GM23338 (cell line): ENCODE measurements at regions not wholly inside any gene's neighbourhood (a gene's known extent, or its start where the extent isn't known, plus 50 kb on each side); places are given as distances from the start of the nearest gene placed in this dataset.

Experiments used
- ATAC-seq: fragments of 200-7000 bp; cut with Tn5 transposase; 3 replicates; pipeline ENCODE4 v1.9.1; 2020
- DNase-seq: peaks from one replicate; pipeline ENCODE4 v3.0.0-alpha.2; 2015; ENCODE audit warnings: low spot score
- H2AFZ ChIP-seq: fragments of 200-600 bp; sonication (generic); 2 replicates; pipeline ENCODE4 v1.8.0; 2016; ENCODE audit warnings: antibody characterized with exemption, mild to moderate bottlenecking, moderate library complexity
- H3F3A ChIP-seq: fragments of 200-600 bp; sonication (generic); replicated peaks from 2 replicates; pipeline ENCODE4 v1.8.0; 2017; ENCODE audit warnings: antibody characterized with exemption, mixed run types, low read depth
- H3K27ac ChIP-seq: fragments of 200-600 bp; sonication (generic); 2 replicates; pipeline ENCODE4 v1.6.1; 2016; ENCODE audit warnings: low read depth
- H3K27me3 ChIP-seq: fragments of 200-600 bp; sonication (generic); 2 replicates; pipeline ENCODE4 v1.8.0; 2016; ENCODE audit warnings: mild to moderate bottlenecking, mixed run types, moderate library complexity; ENCODE audit not compliant: insufficient read depth
- H3K36me3 ChIP-seq: fragments of 200-600 bp; sonication (generic); 2 replicates; pipeline ENCODE4 v1.8.0; 2016; ENCODE audit warnings: mild to moderate bottlenecking; ENCODE audit not compliant: insufficient read depth
- H3K4me1 ChIP-seq: fragments of 200-600 bp; sonication (generic); 2 replicates; pipeline ENCODE4 v1.8.0; 2016; ENCODE audit warnings: mild to moderate bottlenecking, moderate library complexity; ENCODE audit not compliant: insufficient read depth
- H3K4me2 ChIP-seq: fragments of 200-600 bp; sonication (generic); 2 replicates; pipeline ENCODE4 v1.7.1; 2017; ENCODE audit warnings: mixed run types
- H3K4me3 ChIP-seq: fragments of 200-600 bp; sonication (generic); 2 replicates; pipeline ENCODE4 v1.6.1; 2016; ENCODE audit warnings: mixed run types
- H3K79me2 ChIP-seq: fragments of 200-600 bp; sonication (generic); replicated peaks from 2 replicates; pipeline ENCODE4 v1.8.0; 2017; ENCODE audit warnings: mild to moderate bottlenecking; ENCODE audit not compliant: insufficient read depth
- H3K9me2 ChIP-seq: fragments of 200-600 bp; sonication (generic); 2 replicates; pipeline ENCODE4 v1.8.0; 2017; ENCODE audit not compliant: insufficient read depth
- H4K20me1 ChIP-seq: fragments of 200-600 bp; sonication (generic); replicated peaks from 2 replicates; pipeline ENCODE4 v1.8.0; 2017; ENCODE audit warnings: mild to moderate bottlenecking; ENCODE audit not compliant: insufficient read depth
- H3K27ac Mint-ChIP-seq: 2 replicates; pipeline ENCODE4 v1.8.0; 2020; ENCODE audit warnings: inconsistent platforms, mild to moderate bottlenecking, moderate library complexity, mixed read lengths
- H3K27me3 Mint-ChIP-seq: 3 replicates; pipeline ENCODE4 v1.8.0; 2022; ENCODE audit warnings: low read depth, mild to moderate bottlenecking, moderate library complexity, mixed read lengths, inconsistent platforms; ENCODE audit not compliant: insufficient read depth, poor library complexity
- H3K36me3 Mint-ChIP-seq: 3 replicates; pipeline ENCODE4 v1.8.0; 2021; ENCODE audit warnings: low read depth, mild to moderate bottlenecking, inconsistent platforms, moderate library complexity, mixed read lengths
- H3K4me1 Mint-ChIP-seq: 3 replicates; pipeline ENCODE4 v1.8.0; 2020; ENCODE audit warnings: mild to moderate bottlenecking, inconsistent platforms, mixed read lengths
- H3K4me3 Mint-ChIP-seq: 3 replicates; pipeline ENCODE4 v1.8.0; 2021; ENCODE audit warnings: moderate library complexity, mild to moderate bottlenecking, inconsistent platforms, mixed read lengths
- H3K9me3 Mint-ChIP-seq: 3 replicates; pipeline ENCODE4 v1.8.0; 2020; ENCODE audit warnings: moderate library complexity, mild to moderate bottlenecking, inconsistent platforms, mixed read lengths
- CREB1 ChIP-seq: fragments of 250-450 bp; sonication (Bioruptor Pico); IDR thresholded peaks from 2 replicates; pipeline ENCODE4 v1.5.0; 2020; ENCODE audit warnings: low read depth, mild to moderate bottlenecking, moderate library complexity
- CTCF ChIP-seq, 2 experiments: fragments of 200-600 bp in 1 of 2; sonication (generic) in 1 of 2; conservative IDR thresholded peaks; 2 replicates each; pipeline versions ENCODE4 v1.5.1 to v1.6.1; 2016 to 2017; ENCODE audit warnings: antibody characterized with exemption in 2 of 2, low read depth in 2 of 2, mild to moderate bottlenecking in 2 of 2, moderate library complexity in 1 of 2
- ETS1 ChIP-seq: IDR thresholded peaks from 2 replicates; pipeline ENCODE4 v1.6.1; 2016; ENCODE audit warnings: antibody characterized with exemption
- EZH2 ChIP-seq: fragments of 200-600 bp; sonication (generic); IDR thresholded peaks from one replicate; pipeline ENCODE4 v1.8.0; 2017; ENCODE audit warnings: antibody characterized with exemption, mild to moderate bottlenecking, low read depth; ENCODE audit not compliant: unreplicated experiment
- EZH2phosphoT487 ChIP-seq: fragments of 200-600 bp; sonication (generic); IDR thresholded peaks from one replicate; pipeline ENCODE4 v1.8.1; 2018; ENCODE audit warnings: antibody characterized with exemption; ENCODE audit not compliant: unreplicated experiment
- JUNB ChIP-seq: IDR thresholded peaks from one replicate; pipeline ENCODE4 v1.6.1; 2016; ENCODE audit warnings: antibody characterized with exemption; ENCODE audit not compliant: unreplicated experiment
- NANOG ChIP-seq: IDR thresholded peaks from 2 replicates; pipeline ENCODE4 v1.6.1; 2016; ENCODE audit warnings: antibody characterized with exemption, borderline replicate concordance
- POLR2AphosphoS5 ChIP-seq: IDR thresholded peaks from 2 replicates; pipeline ENCODE4 v1.6.1; 2016; ENCODE audit warnings: antibody characterized with exemption, low read depth
- REST ChIP-seq: IDR thresholded peaks from one replicate; pipeline ENCODE4 v1.6.1; 2018; ENCODE audit warnings: antibody characterized with exemption; ENCODE audit not compliant: unreplicated experiment
- STAT1 ChIP-seq: IDR thresholded peaks from one replicate; pipeline ENCODE4 v1.6.1; 2016; ENCODE audit warnings: antibody characterized with exemption; ENCODE audit not compliant: unreplicated experiment
- ZNF114 ChIP-seq: fragments of 250-450 bp; sonication (Bioruptor Pico); IDR thresholded peaks from 2 replicates; pipeline ENCODE4 v1.5.0; 2020; ENCODE audit warnings: mild to moderate bottlenecking, moderate library complexity
- ZNF331 ChIP-seq: fragments of 250-450 bp; sonication (Bioruptor Pico); IDR thresholded peaks from 2 replicates; pipeline ENCODE4 v1.5.0; 2020; ENCODE audit warnings: low read depth, mild to moderate bottlenecking, moderate library complexity
- ZNF462 ChIP-seq: fragments of 250-450 bp; sonication (Bioruptor Pico); IDR thresholded peaks from 2 replicates; pipeline ENCODE4 v1.5.0; 2020; ENCODE audit warnings: mild to moderate bottlenecking, moderate library complexity

GRCh38 chr12:92032101-92032500 is 113.5 kb downstream of the BTG1 start:
- Mint-ChIP-seq H3K36me3 (no peaks in the 10 kb centered on the region), H3K9me3 (no peaks in the 10 kb centered on the region; the same call in 2 of the 3 replicates), H3K4me3 (no peak overlapping the region), H3K27ac (no peak overlapping the region), H3K4me1 (peaks cover 36% of the 10 kb centered on the region), H3K27me3 (no peaks in the 10 kb centered on the region)
- no peaks in the 10 kb centered on the region for H4K20me1 ChIP-seq
- H3K9me2 ChIP-seq = peaks cover 6% of the 10 kb centered on the region; the same call in 1 of the 2 replicates
- no peaks in the 10 kb centered on the region for H3K36me3 ChIP-seq
- no peak overlapping the region for H3K4me3 ChIP-seq
- H3K27me3 ChIP-seq = no peaks in the 10 kb centered on the region
- ATAC-seq (no peak), DNase-seq (no peak)
- no peak overlapping the region for H3K27ac ChIP-seq
- no peaks in the 10 kb centered on the region for H3K79me2 ChIP-seq
- no peak overlapping the region for H3K4me2 ChIP-seq
- TF ChIP-seq REST (no peak), EZH2 (no peak), ETS1 (no peak), ZNF114 (CRISPR knock-in tag) (no peak), EZH2phosphoT487 (no peak), CREB1 (CRISPR knock-in tag) (no peak), CTCF (conservative IDR thresholded peaks at IDR 0.05; ENCODE audit: low read depth in 2 of 2) (no peak), NANOG (no peak), ZNF331 (CRISPR knock-in tag) (no peak), JUNB (no peak), STAT1 (no peak), ZNF462 (no peak), POLR2AphosphoS5 (no peak)
- H3K4me1 ChIP-seq = peaks cover 18% of the 10 kb centered on the region; the same call in 1 of the 2 replicates
- H2AFZ ChIP-seq = no peak overlapping the region
- no peaks in the 10 kb centered on the region for H3F3A ChIP-seq
